ENCODE measurements at regions not wholly inside any gene's neighbourhood (a gene's known extent, or its start where the extent isn't known, plus 50 kb on each side); places are given as distances from the start of the nearest gene placed in this dataset.

DNA sequence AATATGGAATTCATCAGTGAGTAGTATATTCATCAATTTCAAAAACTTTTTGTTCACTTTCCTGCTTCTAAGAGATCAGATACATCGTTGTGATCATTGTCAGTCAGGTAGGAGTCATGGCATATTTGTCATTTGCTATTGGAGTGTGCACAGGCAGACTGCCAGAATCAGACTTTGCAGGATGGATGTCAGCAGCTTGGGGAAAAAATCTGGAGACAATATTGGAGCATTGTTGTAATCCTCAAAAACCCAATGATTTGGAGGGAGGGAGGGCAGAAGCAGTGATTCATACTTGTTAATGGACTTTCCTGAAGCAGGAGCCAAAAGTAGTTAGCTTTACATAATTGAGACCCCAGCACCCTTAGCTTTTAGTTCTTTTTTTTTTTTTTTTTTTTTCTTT lies 59.6 kb upstream of the DRP2 start:
- H3K79me2 ChIP-seq (ENCODE audit: low read length), result no peaks in the 10 kb centered on the region
- H2AFZ ChIP-seq (ENCODE audit: low read length), result no peak overlapping the region
- no peaks in the 10 kb centered on the region for H3K9me2 ChIP-seq (replicated peaks; ENCODE audit: insufficient read depth, low read length)
- H3K9ac ChIP-seq (ENCODE audit: low read length), result no peak overlapping the region
- no peaks in the 10 kb centered on the region for H3K4me1 ChIP-seq (ENCODE audit: low read length)
- no peak for DNase-seq
- no peak overlapping the region for H3K4me2 ChIP-seq (ENCODE audit: low read depth, low read length, poor library complexity, severe bottlenecking)
- no peaks in the 10 kb centered on the region for H3K27me3 ChIP-seq (ENCODE audit: low read length)
- H3K9me3 ChIP-seq (ENCODE audit: low read length), result no peaks in the 10 kb centered on the region
- no peaks in the 10 kb centered on the region for H4K20me1 ChIP-seq (ENCODE audit: insufficient read depth, low read depth, low read length)
- H3K27ac ChIP-seq (ENCODE audit: low read length), result no peak overlapping the region
- 0 out of 2 replicates have a peak, but pooled peaks cover 7% of the 10 kb centered on the region for H3K36me3 ChIP-seq (ENCODE audit: insufficient read depth, low read length)
- no peak overlapping the region for H3K4me3 ChIP-seq (ENCODE audit: low read length)

DNA sequence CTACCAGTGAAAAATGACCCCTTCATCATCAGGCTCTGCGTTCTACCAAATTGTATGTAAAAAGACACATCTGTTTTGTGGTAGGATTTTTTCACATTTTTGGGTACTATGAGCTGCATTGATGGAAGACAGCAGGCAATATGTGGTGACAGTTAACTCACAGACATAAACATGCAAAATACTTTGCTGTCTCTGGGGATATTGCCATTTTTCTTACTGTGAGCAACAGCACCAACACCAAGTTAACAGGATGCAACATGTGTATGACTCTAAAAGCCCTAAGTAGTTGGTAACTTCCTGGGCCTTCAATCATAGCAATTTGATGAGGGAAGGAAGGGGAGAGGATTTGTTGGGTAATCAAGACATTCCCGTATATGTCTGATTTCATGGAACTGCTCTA lies 56.4 kb upstream of the DRP2 start:
- H2AFZ ChIP-seq (ENCODE audit: low read length), result no peak overlapping the region

DNA sequence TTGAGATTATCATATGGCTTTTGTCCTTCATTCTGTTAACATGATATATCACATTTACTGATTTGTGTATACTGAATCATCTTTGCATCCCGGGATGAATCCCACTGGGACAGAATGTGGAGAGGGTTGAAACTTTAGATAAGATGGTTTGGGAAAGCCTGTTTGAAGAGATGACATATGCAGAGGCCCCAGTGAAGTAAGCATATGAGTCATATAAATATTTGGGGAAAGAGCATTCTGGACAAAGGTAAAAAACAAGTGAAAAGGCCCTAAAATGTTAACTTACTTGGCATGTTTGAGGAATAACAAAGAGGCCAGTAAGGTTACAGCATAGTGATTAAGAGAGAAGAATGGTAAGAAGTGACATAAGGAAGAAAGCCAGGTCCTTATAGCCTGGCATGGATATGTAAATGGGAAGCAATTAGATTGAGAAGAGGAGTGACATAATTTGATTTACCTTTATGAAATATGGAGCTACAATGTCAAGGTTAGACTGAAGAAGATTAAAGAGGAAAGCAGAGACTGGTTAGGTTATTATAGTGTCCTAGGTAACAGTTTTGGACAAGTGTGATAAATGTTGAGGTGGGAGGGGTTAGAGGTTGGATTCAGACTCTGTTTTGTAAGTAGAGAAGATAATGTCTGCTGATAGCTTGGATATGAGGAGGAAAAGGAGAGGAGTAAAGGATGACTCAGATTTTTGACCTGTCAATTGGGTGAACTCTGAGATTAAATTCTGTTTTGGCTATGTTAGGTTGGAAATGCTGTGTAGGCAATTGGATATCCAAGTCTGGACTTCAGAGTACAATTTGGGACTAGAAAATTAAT lies 54.6 kb upstream of the DRP2 start:
- Histone ChIP-seq H3K9me2 (replicated peaks; ENCODE audit: insufficient read depth, low read length) (no peaks in the 10 kb centered on the region), H3K79me2 (ENCODE audit: low read length) (no peaks in the 10 kb centered on the region), H4K20me1 (ENCODE audit: insufficient read depth, low read depth, low read length) (no peaks in the 10 kb centered on the region), H3K27me3 (ENCODE audit: low read length) (no peaks in the 10 kb centered on the region), H3K27ac (ENCODE audit: low read length) (no peak overlapping the region), H3K9me3 (ENCODE audit: low read length) (no peaks in the 10 kb centered on the region), H3K4me1 (ENCODE audit: low read length) (no peaks in the 10 kb centered on the region), H2AFZ (ENCODE audit: low read length) (no peak overlapping the region), H3K4me3 (ENCODE audit: low read length) (no peak overlapping the region), H3K4me2 (ENCODE audit: low read depth, low read length, poor library complexity, severe bottlenecking) (no peak overlapping the region), H3K9ac (ENCODE audit: low read length) (no peak overlapping the region), H3K36me3 (ENCODE audit: insufficient read depth, low read length) (0 out of 2 replicates have a peak, but pooled peaks cover 4% of the 10 kb centered on the region)
- peak; percentile 26 for DNase-seq

More for the DNA sequence above, 56.4 kb upstream of the DRP2 start:
- Histone ChIP-seq H3K4me2 (ENCODE audit: low read depth, low read length, poor library complexity, severe bottlenecking) (no peak overlapping the region), H4K20me1 (ENCODE audit: insufficient read depth, low read depth, low read length) (no peaks in the 10 kb centered on the region), H3K4me3 (ENCODE audit: low read length) (no peak overlapping the region), H3K79me2 (ENCODE audit: low read length) (no peaks in the 10 kb centered on the region), H3K27me3 (ENCODE audit: low read length) (no peaks in the 10 kb centered on the region), H3K9ac (ENCODE audit: low read length) (no peak overlapping the region), H3K9me2 (replicated peaks; ENCODE audit: insufficient read depth, low read length) (no peaks in the 10 kb centered on the region), H3K36me3 (ENCODE audit: insufficient read depth, low read length) (0 out of 2 replicates have a peak, but pooled peaks cover 4% of the 10 kb centered on the region), H3K4me1 (ENCODE audit: low read length) (no peaks in the 10 kb centered on the region), H3K9me3 (ENCODE audit: low read length) (no peaks in the 10 kb centered on the region), H3K27ac (ENCODE audit: low read length) (no peak overlapping the region)
- no peak for DNase-seq
